Neural crest cell (in vitro differentiated cells): ENCODE measurements at regions not wholly inside any gene's neighbourhood (a gene's known extent, or its start where the extent isn't known, plus 50 kb on each side); places are given as distances from the start of the nearest gene placed in this dataset.

Experiments used
- DNase-seq: peaks from one replicate; pipeline ENCODE4 v3.0.0; 2021; ENCODE audit warnings: low read depth, mixed read lengths, low spot score
- H3K27ac Mint-ChIP-seq: one replicate; pipeline ENCODE4 v1.8.0; 2021; ENCODE audit warnings: mild to moderate bottlenecking, mixed read lengths; ENCODE audit not compliant: unreplicated experiment
- H3K27me3 Mint-ChIP-seq: 2 replicates; pipeline ENCODE4 v1.8.0; 2021; ENCODE audit warnings: low read depth, mild to moderate bottlenecking, mixed read lengths
- H3K36me3 Mint-ChIP-seq: 2 replicates; pipeline ENCODE4 v1.8.0; 2021; ENCODE audit warnings: low read depth, mild to moderate bottlenecking, mixed read lengths
- H3K4me1 Mint-ChIP-seq: 2 replicates; pipeline ENCODE4 v1.8.0; 2021; ENCODE audit warnings: mixed read lengths
- H3K4me3 Mint-ChIP-seq: one replicate; pipeline ENCODE4 v1.8.0; 2021; ENCODE audit warnings: mild to moderate bottlenecking, mixed read lengths
- H3K9me3 Mint-ChIP-seq: 2 replicates; pipeline ENCODE4 v1.8.0; 2021; ENCODE audit warnings: mixed read lengths
- CTCF ChIP-seq: fragments of 200-600 bp; sonication (generic); conservative IDR thresholded peaks from 2 replicates; pipeline ENCODE4 v1.5.0; 2021; ENCODE audit warnings: antibody characterized with exemption, mild to moderate bottlenecking

DNA sequence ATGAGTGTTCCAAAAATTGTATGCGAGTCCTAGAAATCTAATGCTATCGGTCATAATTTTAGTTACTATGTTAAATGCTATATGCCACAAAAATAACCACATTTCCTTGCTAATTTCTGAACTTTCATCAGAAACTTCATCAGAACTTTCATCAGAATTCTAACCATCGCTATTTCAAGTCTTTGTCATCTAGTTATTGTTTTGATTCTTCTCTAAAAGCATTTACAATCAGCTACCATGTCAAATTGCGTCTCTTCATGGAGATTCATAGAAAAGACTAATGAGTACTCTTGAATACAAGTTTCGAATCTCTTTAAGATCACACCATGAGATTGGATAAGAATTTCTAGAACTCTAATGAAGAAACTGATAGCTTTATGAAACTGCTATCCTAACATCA, 52.7 kb upstream of the TM9SF2 start:
- peaks cover 7% of the 10 kb centered on the region for H3K27me3 Mint-ChIP-seq
- no peak for TF ChIP-seq CTCF
- no peaks in the 10 kb centered on the region for H3K9me3 Mint-ChIP-seq
- H3K4me1 Mint-ChIP-seq, result peaks cover 5% of the 10 kb centered on the region
- H3K4me3 Mint-ChIP-seq, result no peak overlapping the region
- no peak for DNase-seq
- H3K36me3 Mint-ChIP-seq, result no peaks in the 10 kb centered on the region
- H3K27ac Mint-ChIP-seq, result no peak overlapping the region

GRCh38 chr13:99450416-99450815, 50.9 kb upstream of the TM9SF2 start:
- DNase-seq, result no peak
- H3K27ac Mint-ChIP-seq, result no peak overlapping the region
- TF ChIP-seq CTCF, result no peak
- no peaks in the 10 kb centered on the region for H3K36me3 Mint-ChIP-seq
- peaks cover 5% of the 10 kb centered on the region for H3K4me1 Mint-ChIP-seq
- H3K27me3 Mint-ChIP-seq, result peaks cover 7% of the 10 kb centered on the region
- no peaks in the 10 kb centered on the region for H3K9me3 Mint-ChIP-seq
- no peak overlapping the region for H3K4me3 Mint-ChIP-seq
